NCI-H774 (cell line): ENCODE measurements at regions not wholly inside any gene's neighbourhood (a gene's known extent, or its start where the extent isn't known, plus 50 kb on each side); places are given as distances from the start of the nearest gene placed in this dataset.

Experiments used
- DNase-seq: peaks from one replicate; lab custom pipeline; 2025; lab: John Stamatoyannopoulos, UW

DNA sequence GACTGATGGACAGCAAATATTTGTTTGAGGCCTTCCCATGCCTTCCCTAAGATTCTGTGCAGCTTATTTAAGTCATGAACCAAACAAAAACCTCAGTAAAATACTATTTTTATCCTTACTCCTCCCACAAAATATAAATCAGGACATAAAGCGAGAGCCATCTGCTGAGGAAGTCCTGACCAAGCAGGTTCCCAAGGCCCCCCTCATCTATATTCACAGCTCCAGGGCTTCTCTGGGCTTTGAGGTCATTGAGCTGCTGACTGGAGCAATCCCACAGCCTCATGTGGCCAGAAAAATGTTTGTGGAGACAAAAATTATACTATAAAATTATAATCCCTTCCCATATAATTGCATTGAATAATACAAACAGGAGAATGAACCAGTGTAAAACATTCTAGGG, 846.2 kb downstream of the ADGRL2 start:
- DNase-seq: no peak

DNA sequence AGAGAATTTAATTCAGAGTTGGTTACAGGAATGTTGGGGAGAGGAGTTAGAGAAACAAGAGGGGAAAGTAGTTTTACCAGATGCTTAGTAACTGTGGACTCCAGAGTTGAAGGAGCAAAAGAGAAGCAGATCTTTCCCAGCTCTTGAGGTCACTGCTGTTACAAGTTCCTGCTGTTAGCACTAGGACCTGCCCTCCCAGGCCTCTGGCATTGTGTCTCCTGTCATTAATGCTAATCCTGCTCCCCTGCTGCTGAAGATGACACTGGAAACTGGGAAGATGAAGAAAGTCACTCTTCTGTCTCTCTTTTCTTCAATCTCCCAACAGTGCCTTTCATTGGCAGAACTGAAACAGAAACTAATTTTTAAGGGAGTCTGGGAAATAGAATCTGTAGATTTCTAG, 845.6 kb downstream of the ADGRL2 start:
- no peak for DNase-seq

DNA sequence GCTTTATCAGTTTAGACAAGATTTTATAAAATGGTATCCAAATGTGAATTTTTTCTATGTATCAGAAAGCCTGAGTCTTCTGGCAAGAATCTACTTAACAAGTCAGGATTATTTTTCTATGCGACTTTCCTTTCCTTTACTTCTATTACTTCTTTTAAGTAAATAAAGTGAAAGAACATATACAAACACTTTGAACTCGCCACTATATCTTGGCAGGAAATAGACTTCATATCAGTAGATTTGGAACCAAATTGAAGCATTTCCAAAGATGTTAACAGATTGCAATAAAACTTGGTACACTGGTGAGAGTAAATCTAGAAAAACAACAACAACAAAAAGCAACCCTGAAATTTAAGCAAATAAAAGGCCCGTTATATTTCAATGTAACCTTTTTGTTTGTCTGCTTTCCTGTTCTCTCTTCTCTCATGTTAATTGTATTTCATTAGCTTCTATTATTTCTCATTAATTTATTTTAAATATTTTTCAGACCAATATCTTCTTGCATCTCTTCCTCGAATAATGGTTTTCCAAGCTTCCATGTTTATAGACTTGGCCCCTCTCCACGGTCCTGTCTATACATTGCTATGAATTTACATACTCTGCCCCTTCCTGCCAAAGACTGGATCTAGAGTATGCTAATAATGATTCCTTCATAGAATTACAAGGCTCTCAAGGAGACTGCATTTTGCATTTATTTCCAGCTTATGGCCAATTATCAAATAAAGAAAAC, 843.6 kb downstream of the ADGRL2 start:
- no peak for DNase-seq

DNA sequence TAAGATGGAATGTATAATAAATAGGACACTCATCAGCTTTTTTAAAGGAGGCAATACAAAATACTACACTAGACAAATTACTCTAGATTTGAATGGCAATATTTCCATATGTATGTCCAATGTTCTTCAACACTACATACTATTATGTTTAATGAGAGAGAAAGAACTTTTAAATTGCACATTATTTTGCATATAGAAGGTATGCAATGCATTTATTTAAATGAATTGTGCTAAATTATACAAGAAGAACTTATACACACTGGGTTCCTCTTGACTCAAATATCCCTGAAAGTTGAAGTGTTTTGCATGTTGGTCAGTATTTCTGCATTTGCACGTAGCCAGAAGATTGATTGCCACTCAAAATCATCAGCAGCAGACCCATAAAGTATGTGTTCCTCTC, 839.6 kb downstream of the ADGRL2 start:
- DNase-seq: no peak

DNA sequence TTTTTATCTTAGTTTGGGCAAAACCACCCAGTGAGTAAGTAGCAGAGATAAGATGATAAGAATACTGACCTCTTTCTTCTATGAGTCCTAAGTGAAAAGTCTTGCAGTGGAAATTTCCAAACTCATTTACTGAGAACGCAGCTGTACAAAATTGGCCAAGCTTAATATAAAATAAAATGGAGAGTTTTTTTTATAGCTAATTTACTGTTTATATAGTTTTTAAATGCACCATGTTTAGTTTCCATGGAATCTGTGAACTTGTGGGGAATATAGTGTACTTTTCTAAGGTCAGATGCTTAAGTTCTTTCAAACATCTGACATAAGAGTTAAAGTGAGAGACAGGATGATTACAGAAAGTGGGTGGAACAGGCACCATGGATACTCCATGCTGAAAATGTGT, 833.5 kb downstream of the ADGRL2 start:
- no peak for DNase-seq

DNA sequence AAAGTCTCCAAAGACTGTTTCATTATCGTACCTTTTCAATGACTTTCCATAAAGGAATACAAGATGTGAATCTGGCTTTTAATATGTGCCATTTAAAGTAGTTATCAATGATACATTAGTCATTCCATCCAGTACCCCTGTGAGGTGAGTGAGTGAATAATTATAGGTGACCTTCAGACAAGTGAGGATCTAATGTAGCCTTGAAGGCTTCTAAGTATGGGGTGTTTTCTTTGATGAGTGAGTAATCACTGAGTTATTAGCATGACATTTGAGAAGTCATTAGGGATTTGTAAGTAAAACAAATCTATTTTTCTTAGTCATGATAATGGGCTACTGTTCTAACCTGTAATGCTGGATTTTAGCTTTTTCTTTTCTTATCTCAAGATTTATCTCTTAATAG, 831.4 kb downstream of the ADGRL2 start:
- DNase-seq: no peak

DNA sequence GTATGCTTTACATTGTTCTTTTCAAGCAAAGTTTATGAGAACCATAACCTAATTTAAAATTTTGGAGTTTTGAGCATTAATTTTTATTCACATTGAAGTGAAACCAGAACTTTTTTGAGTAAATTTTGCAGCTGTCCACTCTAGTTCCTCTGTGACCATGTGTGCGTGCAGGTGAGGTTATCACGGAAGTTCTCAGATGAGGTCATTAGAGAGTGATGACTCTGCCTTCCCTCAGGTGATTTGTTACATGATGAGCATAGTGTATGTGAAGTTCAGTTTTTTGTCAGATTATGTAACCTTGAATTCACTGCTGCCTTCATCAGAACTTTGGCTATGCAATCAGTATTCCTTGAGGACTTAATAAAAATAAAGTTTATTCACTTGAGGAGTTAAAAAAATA, 828.2 kb downstream of the ADGRL2 start:
- no peak for DNase-seq

DNA sequence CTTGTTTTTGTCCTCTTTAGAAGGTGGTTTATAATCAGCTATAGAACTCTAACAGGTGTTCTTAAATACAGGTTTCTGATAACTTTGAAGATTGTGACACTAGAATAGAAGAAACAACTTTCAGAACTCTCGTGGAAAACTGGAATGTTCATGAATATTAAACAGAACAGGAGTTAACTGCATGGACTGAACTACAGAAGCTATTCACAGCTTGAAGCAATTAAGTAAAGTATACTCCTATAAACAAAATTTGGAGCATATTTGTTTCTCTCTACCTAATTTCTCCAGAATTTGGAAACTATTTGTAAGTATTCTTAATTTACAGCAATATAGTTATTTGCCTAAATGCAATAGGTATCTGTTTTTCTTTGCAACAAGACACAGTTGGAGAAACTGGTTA, 824.8 kb downstream of the ADGRL2 start:
- no peak for DNase-seq

DNA sequence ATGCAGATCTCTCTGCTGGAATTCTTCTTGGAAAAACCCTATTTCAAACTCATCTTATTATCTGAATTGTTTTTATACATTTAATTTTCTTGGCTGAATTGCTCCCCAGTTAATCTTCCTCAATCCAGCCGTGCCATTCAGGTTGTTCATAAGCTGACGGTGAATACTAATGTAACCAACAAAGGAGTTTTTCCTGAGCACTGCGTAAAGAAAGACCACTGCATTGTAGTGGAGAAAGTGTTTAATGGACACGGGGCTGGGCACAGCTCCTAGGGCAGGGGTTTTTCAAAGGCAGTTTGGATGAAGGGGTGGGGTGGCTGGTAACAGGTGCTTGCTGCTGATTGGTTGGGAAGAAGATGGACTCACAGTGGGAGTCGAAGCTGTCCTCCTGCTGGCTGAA, 820.3 kb downstream of the ADGRL2 start:
- DNase-seq: no peak

DNA sequence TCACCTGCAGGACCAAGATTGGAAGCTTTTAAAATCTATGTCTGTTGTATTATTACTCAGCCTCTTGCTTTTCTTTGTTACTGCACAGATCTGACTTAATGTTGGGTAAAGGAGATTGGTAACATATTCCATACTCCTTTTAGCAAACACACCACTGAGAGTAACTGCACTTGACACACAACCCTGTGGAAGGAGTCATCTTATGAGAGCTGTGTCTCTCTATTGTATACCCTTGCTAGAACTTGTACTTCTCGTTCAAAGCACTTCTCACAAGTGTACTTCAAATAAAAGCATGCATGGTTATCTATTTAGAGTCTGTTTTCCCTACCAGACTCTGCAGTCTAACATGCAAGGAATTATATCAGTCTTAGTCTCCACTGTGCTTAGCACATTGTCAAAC, 813.4 kb downstream of the ADGRL2 start:
- DNase-seq: no peak

DNA sequence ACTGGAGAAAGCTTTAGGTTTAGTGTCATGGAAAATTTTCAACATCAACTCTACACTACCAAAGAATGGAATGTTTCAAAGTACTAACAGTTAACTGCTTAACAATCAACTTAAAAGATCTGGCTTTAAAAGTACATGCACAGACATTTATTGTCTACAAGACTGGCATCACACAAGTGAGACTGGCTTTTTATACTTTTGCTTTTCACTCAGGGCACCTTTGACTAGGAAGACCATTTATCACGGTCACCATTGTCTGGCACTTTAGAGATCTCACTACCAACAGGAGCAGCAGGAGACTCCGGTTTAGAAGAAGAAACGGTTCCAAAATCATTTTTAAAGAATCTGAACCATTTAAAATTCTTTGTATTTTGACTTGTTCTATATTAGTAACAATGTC, 812.3 kb downstream of the ADGRL2 start:
- no peak for DNase-seq

DNA sequence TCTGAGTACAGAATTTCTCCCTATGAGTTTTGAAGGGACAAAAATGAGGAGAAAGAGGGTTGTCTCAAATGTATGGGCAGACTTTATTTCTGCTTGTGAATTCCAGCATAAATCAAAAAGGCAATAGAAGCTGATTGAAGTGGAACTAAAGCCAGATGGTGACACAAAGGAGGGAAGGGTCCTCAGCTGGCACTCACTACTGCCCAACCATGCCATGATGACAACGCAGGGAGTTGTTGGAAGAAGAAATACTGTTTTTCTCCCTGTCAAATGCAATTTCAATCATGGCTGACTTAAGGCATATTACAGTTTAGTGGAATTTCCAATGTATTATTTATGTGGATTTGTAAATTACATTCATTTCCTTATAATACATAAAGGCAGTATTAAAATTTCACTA, 805.8 kb downstream of the ADGRL2 start:
- DNase-seq: no peak

DNA sequence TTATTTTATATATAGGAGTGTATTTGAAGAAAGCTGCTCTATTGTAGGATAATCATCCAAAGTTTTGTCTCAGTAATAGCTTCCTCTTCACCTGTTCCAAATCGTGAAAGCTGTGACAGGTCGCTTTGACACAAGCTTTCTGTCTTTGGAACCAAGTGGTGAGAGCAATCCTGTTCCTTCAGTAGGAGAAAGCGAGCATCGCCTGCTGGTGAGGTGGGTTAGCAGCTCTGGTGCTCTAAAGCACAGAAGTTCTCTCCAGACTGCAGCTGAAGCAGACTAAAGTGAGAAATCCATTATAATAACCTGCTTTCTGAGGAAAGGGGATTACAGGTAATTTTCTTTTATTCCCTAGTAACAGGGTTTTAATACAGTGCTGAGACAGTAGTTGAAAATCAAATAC, 803.8 kb downstream of the ADGRL2 start:
- DNase-seq: no peak

DNA sequence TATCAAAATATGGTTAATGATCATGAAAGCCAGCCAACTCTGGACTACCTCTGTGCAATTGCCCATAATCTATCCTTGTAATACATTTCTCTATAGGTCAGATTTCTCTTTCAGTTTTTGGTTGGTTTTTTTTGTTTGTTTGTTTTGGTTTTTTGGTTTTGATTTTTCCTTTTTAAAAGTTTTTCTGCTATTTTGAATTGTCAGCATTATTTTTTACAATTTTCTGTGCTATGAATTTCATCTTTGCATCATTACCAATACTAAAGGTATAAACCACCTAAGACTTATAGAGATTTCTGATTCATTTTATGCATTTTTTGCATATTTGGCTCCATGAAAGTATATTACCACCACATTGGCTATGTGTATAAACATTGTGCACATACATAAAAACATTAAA, 799.6 kb downstream of the ADGRL2 start:
- DNase-seq: no peak

DNA sequence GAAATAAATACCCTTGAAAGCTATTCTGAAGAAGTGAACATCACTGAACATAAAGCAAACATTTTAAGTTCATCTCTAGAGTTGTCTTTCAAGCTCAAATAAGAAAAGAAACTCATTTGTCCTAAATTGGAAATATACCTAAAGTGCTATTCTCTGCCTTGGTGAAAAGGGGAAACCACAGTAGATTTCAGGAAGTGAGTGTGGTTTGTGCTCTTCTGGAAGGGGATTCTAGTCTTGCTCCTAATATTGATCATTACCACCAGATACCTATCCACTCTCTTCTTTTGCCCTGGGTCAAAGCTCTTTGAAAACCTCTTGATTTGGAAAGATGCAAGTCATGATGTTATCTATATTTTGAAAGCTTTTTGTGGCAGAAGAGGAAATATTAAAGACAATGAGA, 798.1 kb downstream of the ADGRL2 start:
- DNase-seq: no peak

DNA sequence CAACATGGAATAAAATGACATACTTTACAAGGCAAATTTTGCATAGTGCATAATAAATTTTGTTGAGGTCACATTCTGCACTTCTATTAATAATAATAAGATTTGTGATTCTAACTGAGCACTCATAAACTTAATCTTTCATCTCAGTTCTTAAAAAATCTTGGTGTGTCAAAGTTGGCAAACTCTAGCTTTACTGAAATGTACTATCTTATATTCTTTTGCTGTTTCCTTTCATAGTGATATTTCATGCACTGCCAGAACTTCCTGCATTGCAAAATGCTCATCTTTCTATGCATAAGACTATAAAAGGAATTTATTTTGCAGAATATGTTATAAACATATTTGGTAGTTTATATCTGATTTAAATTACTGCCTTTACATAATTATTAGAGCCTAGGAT, 797.6 kb downstream of the ADGRL2 start:
- no peak for DNase-seq

DNA sequence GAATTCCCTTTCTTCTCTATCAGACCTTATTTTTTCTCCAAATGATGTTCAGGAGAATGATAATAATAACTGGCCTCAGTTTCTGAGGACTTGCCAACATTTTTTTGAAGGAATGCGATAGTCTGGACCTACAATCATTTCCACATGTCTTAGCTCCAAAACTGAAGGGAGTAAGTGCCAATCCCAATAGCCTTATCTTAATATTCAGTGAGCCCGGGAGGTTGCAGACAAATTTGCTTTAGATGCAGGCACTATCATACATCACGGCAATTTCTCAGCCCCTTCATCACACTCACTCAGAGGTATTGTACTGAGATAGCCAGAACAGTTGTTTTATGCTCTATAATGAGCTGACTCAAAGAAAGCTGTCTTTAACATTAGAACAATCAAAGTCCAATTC, 796.9 kb downstream of the ADGRL2 start:
- no peak for DNase-seq

DNA sequence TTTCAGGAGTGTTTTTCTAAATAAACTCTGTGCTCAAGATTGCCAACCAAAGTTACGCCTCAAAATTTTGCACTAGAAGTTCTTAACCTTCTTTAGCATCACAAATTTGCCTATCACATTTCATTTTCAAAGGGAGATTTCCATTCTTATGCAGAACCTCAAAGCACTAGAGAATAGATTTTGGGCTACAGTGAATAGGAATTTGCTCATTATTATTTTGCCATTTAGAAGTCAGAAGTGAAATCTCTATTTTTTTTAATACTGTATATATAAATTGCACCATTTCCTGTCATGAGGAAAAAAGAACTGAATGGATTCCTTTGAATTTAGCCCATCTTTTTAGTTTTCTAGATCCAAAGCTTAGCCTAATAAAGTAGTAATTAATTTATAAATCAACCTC, 796.4 kb downstream of the ADGRL2 start:
- DNase-seq: no peak

DNA sequence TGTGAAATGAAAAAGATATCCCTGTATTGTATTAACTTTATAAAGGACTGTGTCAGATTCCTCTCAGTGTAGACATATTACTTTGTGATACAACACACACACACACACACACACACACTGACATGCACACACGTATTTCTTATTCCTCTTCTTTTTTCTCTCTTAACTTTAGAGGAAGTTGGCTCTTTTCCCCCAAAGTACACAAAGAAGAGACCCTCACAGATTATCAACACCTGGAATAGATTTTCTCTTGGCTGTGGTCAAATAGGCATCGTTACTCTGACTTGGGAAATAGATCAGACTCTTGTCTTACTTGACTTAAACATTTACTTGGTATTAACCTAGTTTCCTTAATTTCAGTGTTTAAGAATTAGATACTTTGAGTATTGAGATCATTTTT, 792.8 kb downstream of the ADGRL2 start:
- no peak for DNase-seq

DNA sequence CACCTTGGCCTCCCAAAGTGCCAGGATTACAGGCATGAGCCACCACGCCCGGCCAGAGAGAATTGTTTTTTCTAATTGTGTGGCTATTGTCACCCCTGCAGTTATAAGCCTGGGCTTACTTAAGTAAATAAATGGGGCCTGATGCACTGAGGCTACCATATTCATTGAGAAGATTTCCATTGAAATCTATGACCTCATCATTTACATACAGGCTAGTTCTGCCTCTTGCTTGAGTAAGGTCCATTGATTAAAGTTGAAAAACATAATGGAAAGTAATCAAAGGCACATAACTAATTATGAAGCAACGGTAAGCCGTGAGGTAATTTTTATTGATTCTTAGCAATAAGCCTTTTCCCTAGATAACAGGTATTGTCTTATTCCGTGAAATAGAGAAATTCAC, 788.9 kb downstream of the ADGRL2 start:
- DNase-seq: no peak

DNA sequence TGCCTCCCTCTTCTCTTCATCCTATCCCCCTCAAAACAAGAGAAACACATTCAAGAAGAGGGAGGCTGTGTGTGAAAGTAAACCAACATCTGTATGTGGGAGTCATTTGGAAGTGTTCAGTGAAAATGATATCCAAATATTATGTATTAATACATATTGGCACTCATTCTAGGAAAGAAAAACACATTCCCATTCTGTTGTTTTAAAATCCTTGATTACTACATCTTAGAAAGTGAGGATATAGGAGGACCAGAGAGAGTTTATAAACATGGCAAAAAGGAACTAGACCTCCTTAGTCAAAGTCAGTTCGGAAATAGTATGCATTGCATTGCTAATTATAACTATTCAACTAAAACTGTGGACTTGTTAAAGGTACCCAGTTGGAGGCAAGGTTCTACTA, 786.6 kb downstream of the ADGRL2 start:
- no peak for DNase-seq

DNA sequence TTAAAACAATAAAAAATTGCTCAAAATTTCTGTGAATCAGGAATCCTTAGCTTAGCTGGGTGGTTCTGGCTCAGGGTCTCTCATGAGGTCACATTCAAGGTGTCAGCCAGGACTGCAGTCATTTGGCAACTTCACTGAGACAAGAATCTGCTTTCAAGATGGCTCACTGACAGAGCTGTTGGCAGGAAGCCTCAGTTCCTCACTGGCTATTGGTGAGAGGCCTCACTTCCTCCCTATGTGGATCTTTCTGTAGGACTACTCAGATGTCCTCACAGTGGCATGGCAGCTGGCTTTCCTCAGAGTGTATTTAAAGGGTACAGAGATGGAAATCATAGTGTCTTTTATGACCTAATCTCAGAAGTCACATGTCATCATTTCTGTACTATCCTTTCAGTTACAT, 785.7 kb downstream of the ADGRL2 start:
- no peak for DNase-seq

DNA sequence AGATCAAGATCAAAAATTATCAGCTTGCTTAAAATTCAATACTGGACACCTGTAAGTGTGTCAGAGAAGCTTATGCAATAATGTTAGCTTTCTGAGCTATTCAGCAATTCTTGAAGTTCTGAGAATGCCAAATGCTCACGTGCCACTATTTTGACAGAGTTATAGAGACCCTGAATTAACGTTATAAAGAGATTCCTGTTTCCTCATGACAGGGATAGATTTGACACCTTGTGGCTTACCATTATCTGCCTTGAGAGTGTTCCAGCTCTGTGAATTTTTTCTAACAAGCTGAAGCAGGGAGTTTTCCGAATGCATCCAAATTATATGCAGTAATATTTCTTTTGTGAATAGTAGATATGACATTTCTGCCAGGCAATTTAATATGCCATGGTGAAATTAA, 781.6 kb downstream of the ADGRL2 start:
- no peak for DNase-seq

DNA sequence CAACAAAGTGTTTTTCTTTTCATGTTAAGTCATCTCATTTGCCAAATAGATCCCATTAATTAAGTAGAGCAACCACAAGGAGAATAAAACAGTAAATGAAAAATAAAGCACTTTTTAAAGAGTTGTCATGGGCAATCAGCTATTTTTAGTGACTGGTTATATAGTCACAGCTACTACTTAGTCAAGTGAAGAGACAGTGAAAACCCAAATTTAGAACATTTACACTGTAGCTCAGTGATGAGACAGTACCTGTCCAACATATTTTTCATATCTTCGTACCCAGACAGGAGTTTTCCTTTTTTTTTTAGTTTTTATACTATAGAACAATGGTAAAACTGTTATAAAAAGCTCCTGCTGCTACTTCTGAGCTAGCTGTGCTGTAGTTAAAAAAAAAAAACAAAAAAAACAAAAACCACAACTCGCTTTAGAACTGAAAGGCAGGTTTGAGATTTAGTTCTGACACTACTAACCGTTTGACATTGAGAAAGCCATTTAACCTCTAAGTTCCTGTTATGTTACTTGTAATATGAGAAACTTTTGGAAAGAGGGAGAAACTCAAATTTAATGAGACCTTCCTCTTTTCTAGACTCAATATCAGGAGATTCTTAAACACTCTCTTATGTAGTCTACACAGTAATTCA, 777.5 kb downstream of the ADGRL2 start:
- DNase-seq: no peak
